ENCODE measurements at regions not wholly inside any gene's neighbourhood (a gene's known extent, or its start where the extent isn't known, plus 50 kb on each side); places are given as distances from the start of the nearest gene placed in this dataset.

DNA sequence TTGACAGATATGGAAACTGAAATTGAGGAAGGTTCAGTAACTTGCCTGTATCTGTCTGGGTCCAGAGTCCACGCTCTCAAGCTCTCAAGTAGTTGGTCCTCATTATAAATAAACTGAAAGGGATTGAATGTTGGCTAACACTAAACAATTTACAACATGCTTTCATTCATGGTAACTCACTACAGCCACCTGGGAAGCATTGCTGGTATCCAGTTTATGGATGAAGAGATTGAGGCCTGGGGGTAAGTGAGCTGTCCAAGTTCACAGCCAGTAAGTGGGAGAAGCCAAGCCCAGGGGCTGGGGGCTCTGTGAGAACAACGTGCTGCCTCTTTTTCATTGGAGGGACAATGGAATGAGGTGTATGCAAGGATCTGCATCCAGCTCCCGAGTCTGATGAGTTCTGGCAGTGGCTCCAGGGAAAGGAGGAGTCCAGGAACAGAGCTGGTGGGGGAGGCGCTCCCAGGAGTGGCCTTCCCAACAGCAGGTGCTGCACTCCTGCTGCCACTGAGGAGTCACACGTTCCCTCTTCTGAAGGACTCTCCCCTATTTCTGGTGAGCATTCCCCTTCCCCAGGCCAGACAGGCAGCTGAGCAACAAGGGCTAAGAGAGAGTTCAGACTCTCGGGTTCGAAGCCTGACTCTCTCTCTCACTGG, 175.8 kb downstream of the CSNK2A3 start:
- Histone ChIP-seq H3K4me3 (ENCODE audit: low read depth, low read length) (no peak overlapping the region), H3K4me1 (ENCODE audit: control insufficient read depth, insufficient read depth, low read length, unreplicated experiment) (peaks cover 6% of the 10 kb centered on the region), H3K79me2 (ENCODE audit: control insufficient read depth, insufficient read depth, low read length, unreplicated experiment) (no peaks in the 10 kb centered on the region), H2AFZ (ENCODE audit: low read length, unreplicated experiment) (no peak overlapping the region), H3K27ac (ENCODE audit: low read depth, low read length) (no peak overlapping the region), H3K36me3 (ENCODE audit: insufficient read depth, low read length) (no peaks in the 10 kb centered on the region), H3K27me3 (ENCODE audit: insufficient read depth, low read length) (peaks cover 54% of the 10 kb centered on the region)

DNA sequence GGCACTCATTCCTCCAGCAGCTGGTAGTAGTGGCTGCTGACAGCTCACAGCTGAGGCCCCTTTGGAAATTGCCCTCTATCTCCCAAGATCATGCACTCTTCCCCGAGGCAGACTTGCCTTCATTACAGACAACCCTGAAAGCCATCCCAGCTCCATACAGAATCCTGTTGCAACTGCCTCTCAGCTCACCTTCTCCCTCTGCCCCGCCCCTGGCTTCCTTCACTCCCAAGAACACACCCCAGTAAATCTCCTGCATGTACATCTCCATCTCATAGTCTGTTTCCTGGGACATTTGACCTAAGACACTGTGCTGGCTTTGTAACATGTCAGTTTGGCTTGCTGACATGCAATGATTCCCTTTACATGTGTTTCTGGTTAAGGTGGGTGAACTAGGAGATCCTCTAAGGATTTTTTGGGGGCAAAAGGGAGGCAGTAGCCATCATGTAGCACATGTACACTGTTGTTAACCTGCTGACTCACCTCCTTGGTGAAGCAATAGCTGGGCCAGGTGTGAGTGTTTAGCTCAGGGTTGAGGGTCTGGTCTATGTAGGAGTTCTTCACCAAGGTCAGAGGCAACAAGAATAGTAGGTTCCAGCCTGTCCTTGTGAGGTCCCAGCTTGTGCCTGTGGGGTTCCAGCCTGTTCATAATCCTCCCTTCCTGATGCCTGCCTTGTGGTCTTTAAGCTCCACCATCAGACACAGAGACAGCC, 179.6 kb downstream of the CSNK2A3 start:
- Histone ChIP-seq H3K4me3 (ENCODE audit: low read depth, low read length) (no peak overlapping the region), H3K36me3 (ENCODE audit: insufficient read depth, low read length) (no peaks in the 10 kb centered on the region), H3K27me3 (ENCODE audit: insufficient read depth, low read length) (peaks cover 53% of the 10 kb centered on the region), H3K4me1 (ENCODE audit: control insufficient read depth, insufficient read depth, low read length, unreplicated experiment) (no peaks in the 10 kb centered on the region), H3K79me2 (ENCODE audit: control insufficient read depth, insufficient read depth, low read length, unreplicated experiment) (no peaks in the 10 kb centered on the region), H3K27ac (ENCODE audit: low read depth, low read length) (no peak overlapping the region), H2AFZ (ENCODE audit: low read length, unreplicated experiment) (no peak overlapping the region)

DNA sequence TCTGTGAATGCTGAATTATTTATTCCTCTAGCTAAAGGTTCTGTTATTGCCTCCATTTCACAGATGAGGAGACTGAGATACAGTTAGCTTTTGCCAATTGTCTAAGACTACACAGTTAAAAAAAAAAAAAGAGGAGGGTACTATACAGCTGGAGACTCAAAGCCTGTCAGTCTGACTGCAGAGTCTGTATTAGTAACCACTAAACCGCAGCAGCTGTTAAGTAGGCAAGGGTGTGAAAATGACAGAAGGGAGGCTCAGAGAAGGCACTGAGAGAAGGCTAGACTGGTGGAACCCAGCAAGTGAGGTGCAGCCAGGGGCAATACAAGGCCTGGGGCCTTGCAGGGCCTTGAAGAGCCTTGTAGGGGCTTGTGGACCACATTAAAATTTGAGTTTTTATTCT, 181.2 kb downstream of the CSNK2A3 start:
- Histone ChIP-seq H3K4me1 (ENCODE audit: control insufficient read depth, insufficient read depth, low read length, unreplicated experiment) (no peaks in the 10 kb centered on the region), H3K27me3 (ENCODE audit: insufficient read depth, low read length) (peaks cover 69% of the 10 kb centered on the region), H3K4me3 (ENCODE audit: low read depth, low read length) (no peak overlapping the region), H3K79me2 (ENCODE audit: control insufficient read depth, insufficient read depth, low read length, unreplicated experiment) (no peaks in the 10 kb centered on the region), H2AFZ (ENCODE audit: low read length, unreplicated experiment) (no peak overlapping the region), H3K27ac (ENCODE audit: low read depth, low read length) (no peak overlapping the region), H3K36me3 (ENCODE audit: insufficient read depth, low read length) (no peaks in the 10 kb centered on the region)

DNA sequence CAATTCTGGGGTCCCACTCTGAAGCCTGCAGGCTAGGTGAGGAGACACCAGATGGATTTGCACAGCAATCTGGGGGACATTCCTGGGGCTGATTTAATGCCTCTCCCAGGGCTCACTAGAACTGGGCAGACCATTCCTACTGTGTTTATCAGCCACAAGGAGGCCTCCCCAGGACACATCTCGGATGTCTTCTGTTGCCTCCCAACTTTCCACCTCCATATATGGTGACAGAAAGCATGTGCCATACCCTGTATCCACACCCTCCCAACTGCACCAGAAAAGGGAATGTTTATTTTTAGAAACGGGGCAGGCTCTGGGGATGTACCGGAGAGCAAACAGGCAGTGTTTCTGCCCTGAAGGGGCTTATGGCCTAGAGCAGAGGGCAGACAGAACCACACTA, 181.8 kb downstream of the CSNK2A3 start:
- Histone ChIP-seq H3K27me3 (ENCODE audit: insufficient read depth, low read length) (peaks cover 73% of the 10 kb centered on the region), H3K4me1 (ENCODE audit: control insufficient read depth, insufficient read depth, low read length, unreplicated experiment) (no peaks in the 10 kb centered on the region), H2AFZ (ENCODE audit: low read length, unreplicated experiment) (no peak overlapping the region), H3K79me2 (ENCODE audit: control insufficient read depth, insufficient read depth, low read length, unreplicated experiment) (no peaks in the 10 kb centered on the region), H3K4me3 (ENCODE audit: low read depth, low read length) (no peak overlapping the region), H3K36me3 (ENCODE audit: insufficient read depth, low read length) (no peaks in the 10 kb centered on the region), H3K27ac (ENCODE audit: low read depth, low read length) (no peak overlapping the region)

DNA sequence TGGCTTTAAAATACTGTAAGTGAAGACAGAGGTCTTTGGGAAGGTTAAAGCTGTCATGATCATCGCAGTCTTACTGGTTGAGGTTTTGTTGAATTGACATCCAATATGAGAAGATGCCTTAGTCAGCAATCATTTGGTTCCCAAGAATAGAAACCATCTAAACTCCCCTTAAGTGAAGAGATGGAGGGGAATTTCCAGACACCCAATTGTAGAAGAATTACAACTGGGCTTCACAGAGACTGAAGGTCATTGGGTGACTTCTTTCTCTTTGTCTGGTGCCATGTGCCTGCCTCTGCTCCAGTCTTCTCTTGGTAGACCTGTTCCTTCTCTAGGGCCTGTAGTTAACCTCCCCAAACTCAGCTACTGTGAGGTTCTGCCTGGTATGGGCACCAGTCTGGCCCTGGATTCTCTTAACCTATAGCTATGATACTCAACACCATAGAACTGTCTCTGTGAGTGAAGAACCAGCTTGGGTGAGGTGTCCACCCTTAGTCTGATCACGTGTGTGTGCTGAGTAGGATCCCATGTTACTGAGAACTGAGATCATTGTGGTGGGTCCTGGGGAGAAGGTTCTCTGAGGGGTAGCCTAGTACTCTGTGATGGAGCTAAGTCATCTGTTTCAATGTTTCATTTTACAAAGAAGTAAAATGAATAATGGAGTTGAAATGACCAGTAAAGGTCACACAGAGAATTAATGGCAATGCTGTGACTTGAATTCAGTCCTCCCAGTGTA, 182.5 kb downstream of the CSNK2A3 start:
- Histone ChIP-seq H3K4me3 (ENCODE audit: low read depth, low read length) (no peak overlapping the region), H2AFZ (ENCODE audit: low read length, unreplicated experiment) (no peak overlapping the region), H3K36me3 (ENCODE audit: insufficient read depth, low read length) (no peaks in the 10 kb centered on the region)

DNA sequence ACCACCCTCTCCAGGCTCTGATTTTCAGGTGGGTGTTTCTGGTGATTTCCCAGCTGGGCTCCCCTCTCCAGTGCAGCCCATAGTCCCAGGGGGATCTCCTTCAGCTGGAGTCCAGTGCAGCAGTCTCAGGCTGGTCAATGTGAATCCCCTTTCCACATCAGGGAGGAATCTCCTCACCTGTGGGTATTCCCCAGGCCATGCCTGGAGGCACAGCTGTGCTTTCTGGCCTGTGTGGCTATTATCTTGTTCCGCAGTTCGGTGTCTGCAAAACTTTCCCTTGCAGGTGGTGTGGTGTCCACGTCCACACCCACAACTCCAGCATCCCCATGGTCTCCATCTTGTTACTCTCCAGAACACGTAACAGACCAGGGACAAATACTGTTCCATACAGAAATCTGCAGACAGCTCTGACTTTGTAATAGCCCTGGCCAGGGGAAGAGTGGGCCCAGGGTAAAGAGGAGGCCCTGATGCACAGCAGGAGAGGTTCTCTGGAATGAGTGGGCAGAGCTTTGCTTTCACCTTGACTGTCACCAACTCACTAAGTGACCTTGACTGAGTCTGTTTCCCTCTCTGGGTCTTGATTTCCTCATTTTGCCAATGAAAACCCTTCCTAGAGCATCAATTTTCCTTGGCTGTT, 183.2 kb downstream of the CSNK2A3 start:
- peaks cover 69% of the 10 kb centered on the region for H3K27me3 ChIP-seq (ENCODE audit: insufficient read depth, low read length)
- no peak overlapping the region for H3K4me3 ChIP-seq (ENCODE audit: low read depth, low read length)
- H2AFZ ChIP-seq (ENCODE audit: low read length, unreplicated experiment), result no peak overlapping the region
- no peaks in the 10 kb centered on the region for H3K79me2 ChIP-seq (ENCODE audit: control insufficient read depth, insufficient read depth, low read length, unreplicated experiment)
- H3K36me3 ChIP-seq (ENCODE audit: insufficient read depth, low read length), result no peaks in the 10 kb centered on the region
- no peak overlapping the region for H3K27ac ChIP-seq (ENCODE audit: low read depth, low read length)
- no peaks in the 10 kb centered on the region for H3K4me1 ChIP-seq (ENCODE audit: control insufficient read depth, insufficient read depth, low read length, unreplicated experiment)

More for the DNA sequence above, 182.5 kb downstream of the CSNK2A3 start:
- Histone ChIP-seq H3K27ac (ENCODE audit: low read depth, low read length) (no peak overlapping the region), H3K79me2 (ENCODE audit: control insufficient read depth, insufficient read depth, low read length, unreplicated experiment) (no peaks in the 10 kb centered on the region), H3K27me3 (ENCODE audit: insufficient read depth, low read length) (peaks cover 69% of the 10 kb centered on the region), H3K4me1 (ENCODE audit: control insufficient read depth, insufficient read depth, low read length, unreplicated experiment) (no peaks in the 10 kb centered on the region)

DNA sequence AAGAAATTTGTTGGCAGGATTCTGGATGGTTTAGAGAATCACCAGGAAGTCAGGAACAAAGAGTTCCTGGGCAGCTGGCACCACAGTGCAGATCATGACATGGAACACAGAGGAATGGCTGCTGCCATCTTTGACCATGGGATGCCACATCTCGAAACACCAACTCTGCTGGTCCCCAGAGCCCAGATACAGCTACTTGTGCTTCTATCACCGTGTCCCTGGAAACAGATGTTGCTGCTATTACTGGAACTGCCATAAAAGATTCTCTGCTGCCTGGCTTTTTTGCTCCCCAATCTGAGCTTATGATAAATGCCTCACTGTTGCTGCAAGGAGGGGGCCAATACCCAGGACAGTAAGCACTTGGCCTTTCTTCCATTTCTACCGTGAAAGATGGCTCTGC, 185.2 kb downstream of the CSNK2A3 start:
- no peaks in the 10 kb centered on the region for H3K4me1 ChIP-seq (ENCODE audit: control insufficient read depth, insufficient read depth, low read length, unreplicated experiment)
- no peak overlapping the region for H3K4me3 ChIP-seq (ENCODE audit: low read depth, low read length)
- peaks cover 73% of the 10 kb centered on the region for H3K27me3 ChIP-seq (ENCODE audit: insufficient read depth, low read length)
- no peaks in the 10 kb centered on the region for H3K79me2 ChIP-seq (ENCODE audit: control insufficient read depth, insufficient read depth, low read length, unreplicated experiment)
- H3K27ac ChIP-seq (ENCODE audit: low read depth, low read length), result no peak overlapping the region
- H2AFZ ChIP-seq (ENCODE audit: low read length, unreplicated experiment), result no peak overlapping the region
- no peaks in the 10 kb centered on the region for H3K36me3 ChIP-seq (ENCODE audit: insufficient read depth, low read length)

DNA sequence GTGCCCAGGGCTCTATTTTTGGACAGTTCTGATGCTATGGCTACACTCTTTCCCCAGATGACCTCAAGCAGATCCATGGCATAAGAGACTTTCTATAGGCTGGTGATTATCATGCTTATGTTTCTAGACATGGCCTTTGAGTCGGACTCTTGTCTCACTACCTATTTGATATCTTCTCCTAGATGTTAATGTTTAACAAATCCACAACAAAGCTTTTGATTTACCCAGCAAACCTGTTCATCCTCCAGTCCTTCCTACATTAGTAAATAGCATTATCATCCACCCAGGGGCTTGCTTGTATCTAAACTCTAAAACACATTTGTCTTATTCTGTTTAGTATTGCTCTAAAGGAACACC, 188.7 kb downstream of the CSNK2A3 start:
- peaks cover 80% of the 10 kb centered on the region for H3K27me3 ChIP-seq (ENCODE audit: insufficient read depth, low read length)
- no peaks in the 10 kb centered on the region for H3K4me1 ChIP-seq (ENCODE audit: control insufficient read depth, insufficient read depth, low read length, unreplicated experiment)
- H2AFZ ChIP-seq (ENCODE audit: low read length, unreplicated experiment), result no peak overlapping the region
- no peaks in the 10 kb centered on the region for H3K79me2 ChIP-seq (ENCODE audit: control insufficient read depth, insufficient read depth, low read length, unreplicated experiment)
- H3K4me3 ChIP-seq (ENCODE audit: low read depth, low read length), result no peak overlapping the region
- no peak overlapping the region for H3K27ac ChIP-seq (ENCODE audit: low read depth, low read length)
- H3K36me3 ChIP-seq (ENCODE audit: insufficient read depth, low read length), result no peaks in the 10 kb centered on the region

DNA sequence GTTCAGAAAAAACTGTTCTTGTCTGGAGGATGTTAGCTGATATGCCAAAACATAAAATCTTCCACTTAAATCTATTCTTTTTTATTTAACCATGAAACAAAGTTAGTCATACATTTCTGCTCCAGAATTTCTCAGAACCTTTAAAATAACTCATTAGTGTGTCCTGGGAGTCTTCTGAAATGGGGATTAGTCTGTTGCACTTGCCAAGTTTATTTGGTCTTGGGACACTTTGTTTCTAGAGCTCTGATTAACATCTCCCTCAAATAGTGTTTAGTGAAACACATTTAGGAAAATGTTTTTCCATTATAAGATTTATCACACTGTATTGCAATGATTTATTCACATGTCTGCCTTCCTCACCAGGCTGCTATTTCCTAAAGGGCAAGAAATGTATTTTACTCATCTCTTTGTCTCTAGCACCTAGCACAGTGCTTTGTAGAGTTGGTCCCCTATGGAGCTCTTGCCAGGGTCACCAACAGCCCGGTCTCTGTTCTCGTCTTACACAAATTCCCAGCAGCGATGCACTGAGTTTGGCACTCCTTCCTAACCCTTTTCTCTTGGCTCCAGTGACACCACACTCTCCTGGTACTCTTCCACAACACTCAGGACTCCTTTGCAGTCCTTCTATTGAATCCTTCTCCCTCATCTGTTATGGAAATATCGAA, 189.2 kb downstream of the CSNK2A3 start:
- H3K4me3 ChIP-seq (ENCODE audit: low read depth, low read length), result no peak overlapping the region
- H3K4me1 ChIP-seq (ENCODE audit: control insufficient read depth, insufficient read depth, low read length, unreplicated experiment), result no peaks in the 10 kb centered on the region
- no peaks in the 10 kb centered on the region for H3K79me2 ChIP-seq (ENCODE audit: control insufficient read depth, insufficient read depth, low read length, unreplicated experiment)
- H2AFZ ChIP-seq (ENCODE audit: low read length, unreplicated experiment), result no peak overlapping the region
- H3K27me3 ChIP-seq (ENCODE audit: insufficient read depth, low read length), result peaks cover 78% of the 10 kb centered on the region
- H3K36me3 ChIP-seq (ENCODE audit: insufficient read depth, low read length), result no peaks in the 10 kb centered on the region
- no peak overlapping the region for H3K27ac ChIP-seq (ENCODE audit: low read depth, low read length)

DNA sequence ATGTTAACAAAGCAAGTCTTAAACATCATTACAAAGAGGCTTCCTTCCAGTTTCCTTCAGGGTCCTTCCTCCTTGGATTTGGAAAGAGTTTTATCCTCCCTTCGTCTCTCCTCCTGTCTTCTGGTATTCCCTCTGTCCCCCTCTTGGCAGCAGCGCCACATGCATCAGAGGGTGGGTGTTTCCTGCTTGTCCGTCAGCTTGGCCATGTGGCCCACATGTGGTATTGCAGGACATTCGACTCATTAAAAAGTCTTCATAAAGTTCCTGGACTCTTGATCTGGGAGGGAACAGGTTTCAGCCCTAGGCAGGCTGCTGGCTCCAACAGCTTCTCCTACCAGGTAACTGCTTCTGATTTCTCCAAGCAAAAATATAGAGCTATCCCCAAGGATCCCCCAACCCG, 189.8 kb downstream of the CSNK2A3 start:
- Histone ChIP-seq H3K4me1 (ENCODE audit: control insufficient read depth, insufficient read depth, low read length, unreplicated experiment) (no peaks in the 10 kb centered on the region), H3K27me3 (ENCODE audit: insufficient read depth, low read length) (peaks cover 75% of the 10 kb centered on the region), H3K79me2 (ENCODE audit: control insufficient read depth, insufficient read depth, low read length, unreplicated experiment) (no peaks in the 10 kb centered on the region), H3K4me3 (ENCODE audit: low read depth, low read length) (no peak overlapping the region), H3K27ac (ENCODE audit: low read depth, low read length) (no peak overlapping the region), H3K36me3 (ENCODE audit: insufficient read depth, low read length) (no peaks in the 10 kb centered on the region), H2AFZ (ENCODE audit: low read length, unreplicated experiment) (no peak overlapping the region)

Data from ACC112 (cell line).